ENCODE measurements at regions not wholly inside any gene's neighbourhood (a gene's known extent, or its start where the extent isn't known, plus 50 kb on each side); places are given as distances from the start of the nearest gene placed in this dataset.

DNA sequence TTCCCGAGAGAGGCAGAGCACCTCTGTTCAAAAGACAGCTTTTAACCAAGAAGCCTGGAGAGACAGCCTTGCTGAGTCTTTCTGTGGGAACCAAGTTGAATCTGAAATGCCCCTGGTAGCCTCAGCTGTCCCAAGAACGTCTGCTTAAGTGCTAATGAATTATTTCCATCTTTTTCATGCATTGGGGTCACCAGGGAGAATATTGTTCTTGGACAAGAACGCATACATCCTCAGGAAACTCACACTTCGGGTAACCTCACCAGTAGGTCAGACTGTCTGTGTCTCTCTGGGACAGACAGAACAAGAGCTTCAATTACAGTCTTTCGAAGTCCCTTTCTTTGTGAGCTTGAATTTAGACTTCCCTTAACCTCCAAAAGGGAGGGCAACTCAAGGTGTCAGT lies 134.6 kb upstream of the ADAMTS18 start:
- Histone ChIP-seq H3K27ac (no peak overlapping the region), H3K36me3 (no peaks in the 10 kb centered on the region), H3K27me3 (peaks cover 0 to 13% (median 0%) of the 10 kb centered on the region in 3 donors), H3K4me3 (no peak overlapping the region), H3K4me1 (no peaks in the 10 kb centered on the region), H3K9me3 (no peaks in the 10 kb centered on the region)
- DNase-seq, result no peak
- 38 to 47% (median 45%) methylated on average over 4 to 5 of the region's 5 CpGs for WGBS, 5 donors
- intact Hi-C loops (cut with DNase I; ENCODE audit: low total_unique reads), result no loop called here
- TF ChIP-seq POLR2AphosphoS5 (IDR thresholded peaks at IDR 0.05) (no peak), POLR2A (IDR thresholded peaks at IDR 0.05) (no peak), EP300 (IDR thresholded peaks at IDR 0.05) (no peak), CTCF (IDR thresholded peaks at IDR 0.05) (no peak)

DNA sequence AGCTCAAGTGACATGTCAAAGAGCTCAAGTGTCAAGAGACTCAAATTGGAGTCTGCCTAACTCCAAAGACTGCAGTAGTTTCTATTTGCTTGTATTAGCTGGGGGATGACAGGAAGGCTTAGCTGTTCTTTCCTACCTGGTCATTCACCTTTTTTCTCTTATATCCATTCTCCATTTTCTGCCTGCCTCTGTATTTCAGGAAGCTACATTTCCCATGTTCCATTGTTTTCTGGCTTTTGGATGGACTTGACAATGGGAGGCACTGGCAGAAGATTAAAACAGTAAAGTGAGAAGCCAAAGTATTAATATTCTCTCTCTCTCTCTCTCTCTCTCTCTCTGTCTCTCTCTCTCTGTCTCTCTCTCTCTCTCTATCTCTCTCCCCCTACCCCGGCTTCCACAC lies 135.7 kb upstream of the ADAMTS18 start:
- H3K36me3 ChIP-seq, result no peaks in the 10 kb centered on the region
- no peaks in the 10 kb centered on the region for H3K9me3 ChIP-seq
- H3K4me3 ChIP-seq, result no peak overlapping the region
- TF ChIP-seq CTCF (IDR thresholded peaks at IDR 0.05) (no peak), POLR2AphosphoS5 (IDR thresholded peaks at IDR 0.05) (no peak), EP300 (IDR thresholded peaks at IDR 0.05) (no peak), POLR2A (IDR thresholded peaks at IDR 0.05) (no peak)
- intact Hi-C loops (cut with DNase I; ENCODE audit: low total_unique reads), result no loop called here
- H3K27me3 ChIP-seq, result peaks cover 0 to 13% (median 2%) of the 10 kb centered on the region in 3 donors
- no peak overlapping the region for H3K27ac ChIP-seq
- DNase-seq, result no peak
- H3K4me1 ChIP-seq, result no peaks in the 10 kb centered on the region
- 67 to 100% (median 86%) methylated on average over 1 of the region's 1 CpG for WGBS, 5 donors

GRCh38 chr16:77571115-77571862 lies 136.5 kb upstream of the ADAMTS18 start:
- 28 to 44% (median 39%) methylated on average over 4 of the region's 4 CpGs for WGBS, 5 donors
- no peaks in the 10 kb centered on the region for H3K9me3 ChIP-seq
- intact Hi-C loops (cut with DNase I; ENCODE audit: low total_unique reads), result no loop called here
- H3K36me3 ChIP-seq, result no peaks in the 10 kb centered on the region
- no peak overlapping the region for H3K27ac ChIP-seq
- no peaks in the 10 kb centered on the region for H3K4me1 ChIP-seq
- peaks cover 0 to 13% (median 2%) of the 10 kb centered on the region in 3 donors for H3K27me3 ChIP-seq
- DNase-seq, result no peak
- H3K4me3 ChIP-seq, result no peak overlapping the region
- no peak for TF ChIP-seq CTCF (IDR thresholded peaks at IDR 0.05)
- no peak for TF ChIP-seq EP300 (IDR thresholded peaks at IDR 0.05)

GRCh38 chr16:77574867-77575624 lies 140.2 kb upstream of the ADAMTS18 start:
- intact Hi-C loops (cut with DNase I; ENCODE audit: low total_unique reads), result no loop called here
- H3K36me3 ChIP-seq, result no peaks in the 10 kb centered on the region
- H3K27ac ChIP-seq, result no peak overlapping the region
- no peaks in the 10 kb centered on the region for H3K9me3 ChIP-seq
- H3K4me1 ChIP-seq, result no peaks in the 10 kb centered on the region
- no peak for DNase-seq
- 52 to 77% (median 55%) methylated on average over 6 to 13 of the region's 13 CpGs for WGBS, 5 donors
- no peak overlapping the region for H3K4me3 ChIP-seq
- H3K27me3 ChIP-seq, result peaks cover 0 to 10% (median 2%) of the 10 kb centered on the region in 3 donors
- no peak for TF ChIP-seq CTCF (IDR thresholded peaks at IDR 0.05)
- TF ChIP-seq EP300 (IDR thresholded peaks at IDR 0.05), result no peak
- no peak for TF ChIP-seq POLR2A (IDR thresholded peaks at IDR 0.05)
- no peak for TF ChIP-seq POLR2AphosphoS5 (IDR thresholded peaks at IDR 0.05)

Data from stomach (tissue), 8 donors.